ENCODE measurements at regions not wholly inside any gene's neighbourhood (a gene's known extent, or its start where the extent isn't known, plus 50 kb on each side); places are given as distances from the start of the nearest gene placed in this dataset.
"Not testable (repeated sequence)": the region's sequence is repeated elsewhere in the genome, so short reads cannot be mapped to it uniquely, and the experiment has no call there.

GRCh38 chr3:166844329-166844728 is 535.8 kb downstream of the ZBBX start:
- H3K36me3 ChIP-seq (replicated peaks in 1 of 2; ENCODE audit: control insufficient read depth in 1 of 2, insufficient read depth in 2 of 2, low read length in 2 of 2): no peaks in the 10 kb centered on the region
- no peak overlapping the region for H3K4me2 ChIP-seq (ENCODE audit: low read depth, low read length)
- POLR2A ChIA-PET: no interaction called here
- H4K20me1 ChIP-seq (ENCODE audit: insufficient read depth, low read length): no peaks in the 10 kb centered on the region
- TF ChIP-seq POGZ (CRISPR knock-in tag; IDR thresholded peaks at IDR 0.05) (no peak), TOE1 (CRISPR knock-in tag; IDR thresholded peaks at IDR 0.05) (no peak), GTF2F1 (IDR thresholded peaks at IDR 0.05; ENCODE audit: low read length) (no peak), CCDC6 (CRISPR knock-in tag; IDR thresholded peaks at IDR 0.05) (no peak), ZNF230 (CRISPR knock-in tag; IDR thresholded peaks at IDR 0.05) (no peak), PRMT3 (CRISPR knock-in tag; IDR thresholded peaks at IDR 0.05; ENCODE audit: borderline replicate concordance, low read depth) (no peak), NCOA1 (CRISPR knock-in tag; IDR thresholded peaks at IDR 0.05) (no peak), ZKSCAN1 (IDR thresholded peaks at IDR 0.05; ENCODE audit: low read length) (no peak), CREB3 (CRISPR knock-in tag; IDR thresholded peaks at IDR 0.05) (no peak)
- H3K79me2 ChIP-seq (ENCODE audit: insufficient read depth, low read length): no peaks in the 10 kb centered on the region
- no peak overlapping the region for H3K4me3 ChIP-seq (replicated peaks in 1 of 3; ENCODE audit: insufficient read depth in 1 of 3, low read depth in 2 of 3, low read length in 3 of 3)
- H2AFZ ChIP-seq (ENCODE audit: low read length): no peak overlapping the region
- CTCF ChIA-PET (ENCODE audit: low intra/inter-chr PET ratio, low total read pairs): no interaction called here
- no peaks in the 10 kb centered on the region for H3K9me3 ChIP-seq (ENCODE audit: low read length)
- no peaks in the 10 kb centered on the region for H3K4me1 ChIP-seq (ENCODE audit: insufficient read depth, low read length)
- no peak overlapping the region for H3K27ac ChIP-seq (ENCODE audit: extremely low read length, insufficient read depth, low read length)
- H3K9ac ChIP-seq (ENCODE audit: insufficient read depth, low read depth, low read length): no peak overlapping the region
- H3K27me3 ChIP-seq (ENCODE audit: control insufficient read depth in 1 of 2, insufficient read depth in 2 of 2, low read length in 2 of 2): no peaks in the 10 kb centered on the region; a peak in 1 of 5 replicates
- no TSS peak for BruUV-seq (replicated peaks)
- ATAC-seq (no peak), DNase-seq (ENCODE audit: low spot score) (no peak), FAIRE-seq (no peak)
- intact Hi-C loops (cut with micrococcal nuclease; ENCODE audit: unreplicated experiment) (no loop called here), in situ Hi-C loops (cut with HindIII; ENCODE audit: extremely low pct_ligation_motif_present, low pct_unique_long_range_greater_than_20kb) (loop anchor here (10.0 kb wide), 1 partner anchor 190 kb away; no protein-coding TSS in a partner anchor)

GRCh38 chr3:166842784-166843183 is 537.3 kb downstream of the ZBBX start:
- DNase-seq (ENCODE audit: low spot score); H3K36me3 ChIP-seq (replicated peaks in 1 of 2; ENCODE audit: control insufficient read depth in 1 of 2, insufficient read depth in 2 of 2, low read length in 2 of 2); H4K20me1 ChIP-seq (ENCODE audit: insufficient read depth, low read length); POLR2A ChIA-PET; H3K9me3 ChIP-seq (ENCODE audit: low read length); H3K27ac ChIP-seq (ENCODE audit: extremely low read length, insufficient read depth, low read length); H3K4me1 ChIP-seq (ENCODE audit: insufficient read depth, low read length); H3K79me2 ChIP-seq (ENCODE audit: insufficient read depth, low read length); FAIRE-seq; BruUV-seq (replicated peaks); H3K27me3 ChIP-seq (ENCODE audit: control insufficient read depth in 1 of 2, insufficient read depth in 2 of 2, low read length in 2 of 2); CTCF ChIA-PET (ENCODE audit: low intra/inter-chr PET ratio, low total read pairs); intact Hi-C loops (cut with micrococcal nuclease; ENCODE audit: unreplicated experiment); H3K4me2 ChIP-seq (ENCODE audit: low read depth, low read length); ATAC-seq; H3K4me3 ChIP-seq (replicated peaks in 1 of 3; ENCODE audit: insufficient read depth in 1 of 3, low read depth in 2 of 3, low read length in 3 of 3); H3K9ac ChIP-seq (ENCODE audit: insufficient read depth, low read depth, low read length); H2AFZ ChIP-seq (ENCODE audit: low read length): not testable (repeated sequence)
- no CpG with 5 or more reads among the region's 25 CpGs for WGBS (ENCODE audit: low lambda C conversion rate)
- in situ Hi-C loops (cut with HindIII; ENCODE audit: extremely low pct_ligation_motif_present, low pct_unique_long_range_greater_than_20kb): loop anchor here (10.0 kb wide), 1 partner anchor 192 kb away; no protein-coding TSS in a partner anchor

Data from HepG2 (cell line).